Activated CD4-positive, alpha-beta T cell treated with anti-CD3 and anti-CD28 coated beads for 1 hour (primary cell): ENCODE measurements at regions not wholly inside any gene's neighbourhood (a gene's known extent, or its start where the extent isn't known, plus 50 kb on each side); places are given as distances from the start of the nearest gene placed in this dataset.

ENCODE experiments used
- DNase-seq: peaks from one replicate; pipeline ENCODE4 v3.0.0-alpha.2; 2020

GRCh38 chr1:209421978-209422680, 161.4 kb upstream of the CAMK1G start:
- no peak for DNase-seq

GRCh38 chr1:209425959-209426358, 157.6 kb upstream of the CAMK1G start:
- no peak for DNase-seq

GRCh38 chr1:209427277-209427676, 156.2 kb upstream of the CAMK1G start:
- DNase-seq, result no peak

- DNase-seq, result no peak
These were observed 155.7 kb upstream of the CAMK1G start for GRCh38 chr1:209427811-209428210.

GRCh38 chr1:209428241-209428921, 155.1 kb upstream of the CAMK1G start:
- DNase-seq, result no peak

- DNase-seq, result no peak
These were observed 153.9 kb upstream of the CAMK1G start for GRCh38 chr1:209429611-209430010.

GRCh38 chr1:209430107-209430506, 153.4 kb upstream of the CAMK1G start:
- no peak for DNase-seq

GRCh38 chr1:209430821-209431259, 152.7 kb upstream of the CAMK1G start:
- no peak for DNase-seq

- no peak for DNase-seq
These were observed 152.1 kb upstream of the CAMK1G start for GRCh38 chr1:209431402-209431801.

GRCh38 chr1:209431813-209432442, 151.6 kb upstream of the CAMK1G start:
- no peak for DNase-seq

- no peak for DNase-seq
These were observed 151.1 kb upstream of the CAMK1G start for GRCh38 chr1:209432443-209432825.

GRCh38 chr1:209433649-209434031, 149.9 kb upstream of the CAMK1G start:
- DNase-seq, result no peak

- DNase-seq, result no peak
These were observed 149.4 kb upstream of the CAMK1G start for GRCh38 chr1:209434066-209434465.

- DNase-seq, result no peak
These were observed 148.8 kb upstream of the CAMK1G start for GRCh38 chr1:209434631-209435217.

- no peak for DNase-seq
These were observed 147.6 kb upstream of the CAMK1G start for GRCh38 chr1:209435654-209436566.

GRCh38 chr1:209439828-209440227, 143.7 kb upstream of the CAMK1G start:
- DNase-seq, result no peak

GRCh38 chr1:209443361-209443931, 140.1 kb upstream of the CAMK1G start:
- DNase-seq, result no peak

- no peak for DNase-seq
These were observed 139.4 kb upstream of the CAMK1G start for GRCh38 chr1:209443975-209444651.

- DNase-seq, result no peak
These were observed 138.6 kb upstream of the CAMK1G start for GRCh38 chr1:209444961-209445360.

- no peak for DNase-seq
These were observed 137.9 kb upstream of the CAMK1G start for GRCh38 chr1:209445576-209445975.

- no peak for DNase-seq
These were observed 137.2 kb upstream of the CAMK1G start for GRCh38 chr1:209446356-209446755.
